ENCODE measurements at regions not wholly inside any gene's neighbourhood (a gene's known extent, or its start where the extent isn't known, plus 50 kb on each side); places are given as distances from the start of the nearest gene placed in this dataset.

DNA sequence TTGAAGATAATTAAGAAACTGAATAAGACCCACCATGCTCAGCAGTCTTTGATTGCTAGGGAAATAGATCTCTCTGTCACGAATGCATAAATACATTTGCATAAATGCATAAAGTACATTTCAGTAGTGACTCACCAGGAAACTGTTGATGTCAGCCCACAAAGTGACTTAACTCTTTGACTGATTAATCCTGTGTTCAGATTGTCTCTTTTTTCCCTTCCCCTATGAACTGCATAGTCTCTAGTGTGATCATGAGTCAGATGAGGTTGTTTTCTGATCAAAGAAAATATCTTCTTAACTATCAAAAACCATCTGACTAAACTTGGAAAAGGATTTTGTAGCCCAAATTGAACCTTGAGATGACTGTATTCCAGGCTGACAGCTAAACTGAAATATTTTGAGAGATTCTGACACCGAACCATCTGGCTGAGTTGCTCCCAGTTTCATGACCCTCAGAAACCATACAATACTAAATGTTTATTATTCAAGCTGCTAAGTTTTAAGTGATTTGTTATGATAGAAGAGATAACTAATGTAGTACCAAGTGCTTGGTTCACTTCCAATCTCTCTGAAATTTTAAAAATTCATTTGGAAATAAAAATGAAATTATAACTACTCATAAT, 1381.5 kb upstream of the AGA start:
- no peak overlapping the region for H3K4me3 ChIP-seq (ENCODE audit: low read depth in 1 of 2, low read length in 1 of 2)

DNA sequence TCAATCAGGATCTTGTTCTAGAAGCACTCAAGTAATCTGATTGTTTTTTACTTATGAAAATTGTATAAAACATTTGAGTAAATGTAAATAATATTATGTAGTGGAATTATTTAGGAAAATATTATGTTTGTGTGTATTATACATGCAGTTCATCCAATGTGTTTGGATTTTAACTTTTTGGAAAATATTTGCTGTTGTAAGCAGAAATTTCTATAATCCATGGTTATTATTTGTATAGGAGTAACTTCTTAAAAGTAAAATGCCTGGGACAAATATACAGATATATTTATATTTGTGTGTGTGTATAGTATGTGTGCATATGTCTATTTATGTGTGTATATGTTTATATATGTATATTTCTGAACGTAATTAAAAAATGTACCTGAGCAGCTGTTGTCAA, 1394.6 kb upstream of the AGA start:
- Histone ChIP-seq H3K27me3 (no peaks in the 10 kb centered on the region), H3K4me3 (ENCODE audit: low read depth in 1 of 2, low read length in 1 of 2) (no peak overlapping the region), H3K9me3 (no peaks in the 10 kb centered on the region), H3K4me1 (ENCODE audit: control insufficient read depth in 1 of 2, insufficient read depth in 1 of 2, low read depth in 1 of 2, low read length in 1 of 2) (no peaks in the 10 kb centered on the region), H3K27ac (no peak overlapping the region), H3K36me3 (no peaks in the 10 kb centered on the region)
- TF ChIP-seq, protein P1, sequence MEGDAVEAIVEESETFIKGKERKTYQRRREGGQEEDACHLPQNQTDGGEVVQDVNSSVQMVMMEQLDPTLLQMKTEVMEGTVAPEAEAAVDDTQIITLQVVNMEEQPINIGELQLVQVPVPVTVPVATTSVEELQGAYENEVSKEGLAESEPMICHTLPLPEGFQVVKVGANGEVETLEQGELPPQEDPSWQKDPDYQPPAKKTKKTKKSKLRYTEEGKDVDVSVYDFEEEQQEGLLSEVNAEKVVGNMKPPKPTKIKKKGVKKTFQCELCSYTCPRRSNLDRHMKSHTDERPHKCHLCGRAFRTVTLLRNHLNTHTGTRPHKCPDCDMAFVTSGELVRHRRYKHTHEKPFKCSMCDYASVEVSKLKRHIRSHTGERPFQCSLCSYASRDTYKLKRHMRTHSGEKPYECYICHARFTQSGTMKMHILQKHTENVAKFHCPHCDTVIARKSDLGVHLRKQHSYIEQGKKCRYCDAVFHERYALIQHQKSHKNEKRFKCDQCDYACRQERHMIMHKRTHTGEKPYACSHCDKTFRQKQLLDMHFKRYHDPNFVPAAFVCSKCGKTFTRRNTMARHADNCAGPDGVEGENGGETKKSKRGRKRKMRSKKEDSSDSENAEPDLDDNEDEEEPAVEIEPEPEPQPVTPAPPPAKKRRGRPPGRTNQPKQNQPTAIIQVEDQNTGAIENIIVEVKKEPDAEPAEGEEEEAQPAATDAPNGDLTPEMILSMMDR (IDR thresholded peaks at IDR 0.05): no peak

More for the DNA sequence above, 1381.5 kb upstream of the AGA start:
- TF ChIP-seq, protein P1 (IDR thresholded peaks at IDR 0.05): no peak
- no peaks in the 10 kb centered on the region for H3K9me3 ChIP-seq
- H3K27me3 ChIP-seq: no peaks in the 10 kb centered on the region
- H3K36me3 ChIP-seq: no peaks in the 10 kb centered on the region
- no peaks in the 10 kb centered on the region for H3K4me1 ChIP-seq (ENCODE audit: control insufficient read depth in 1 of 2, insufficient read depth in 1 of 2, low read depth in 1 of 2, low read length in 1 of 2)
- H3K27ac ChIP-seq: no peak overlapping the region

DNA sequence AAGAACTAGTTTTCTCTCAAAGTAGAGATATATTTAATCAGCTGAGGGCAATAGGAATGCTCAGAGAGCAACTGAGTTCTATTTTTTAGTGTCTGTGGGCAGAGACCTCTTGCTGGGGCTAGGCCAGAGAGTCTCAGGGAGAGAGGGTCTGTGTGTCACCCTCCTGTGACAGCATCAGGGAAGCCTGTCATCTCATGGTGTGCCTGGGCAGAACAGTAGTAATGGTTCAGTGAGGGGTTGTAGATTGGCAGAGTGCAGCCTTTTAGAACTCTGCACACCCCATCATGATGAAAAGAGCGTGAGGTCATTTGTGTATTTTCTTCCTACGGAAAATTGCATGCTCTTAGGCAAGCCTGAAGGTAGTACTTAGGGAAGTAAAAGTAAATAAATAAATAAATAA, 1396.5 kb upstream of the AGA start:
- Histone ChIP-seq H3K9me3 (no peaks in the 10 kb centered on the region), H3K27me3 (no peaks in the 10 kb centered on the region)
- TF ChIP-seq, protein P1 (IDR thresholded peaks at IDR 0.05): no peak

DNA sequence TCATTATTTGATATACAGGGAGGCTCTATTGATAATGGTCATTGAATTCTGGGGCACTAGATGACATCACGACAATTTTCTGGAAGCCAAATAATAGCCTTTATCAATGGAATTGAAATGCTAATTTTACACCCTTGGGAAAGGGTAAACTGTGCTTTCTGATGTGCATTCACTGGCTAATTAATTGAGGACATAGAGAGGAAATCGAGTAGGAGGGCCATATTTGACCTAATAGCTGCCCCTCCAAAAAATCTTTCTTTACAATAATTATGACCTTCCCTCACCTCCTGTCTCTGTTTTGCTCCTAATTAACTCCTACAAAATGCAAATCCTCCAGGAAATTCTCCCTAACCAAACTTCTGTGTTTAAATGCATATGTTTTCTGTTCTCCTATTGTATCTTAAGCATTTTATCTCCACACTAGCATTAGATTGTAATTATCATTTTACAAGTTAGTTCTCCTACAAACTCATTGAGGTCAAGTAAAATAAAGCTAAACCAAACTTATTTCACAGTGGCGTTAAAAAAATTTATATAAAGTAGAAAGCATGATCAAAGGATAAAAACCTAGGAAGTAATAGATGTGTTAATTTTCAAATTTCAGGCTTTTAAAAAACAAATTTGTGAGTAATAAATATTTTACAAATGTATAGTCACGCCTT, 1414.0 kb upstream of the AGA start:
- H3K4me1 ChIP-seq (ENCODE audit: control insufficient read depth in 1 of 2, insufficient read depth in 1 of 2, low read depth in 1 of 2, low read length in 1 of 2): no peaks in the 10 kb centered on the region
- no peaks in the 10 kb centered on the region for H3K36me3 ChIP-seq
- H3K4me3 ChIP-seq (ENCODE audit: low read depth in 1 of 2, low read length in 1 of 2): no peak overlapping the region
- H3K27me3 ChIP-seq: no peaks in the 10 kb centered on the region
- H3K9me3 ChIP-seq: no peaks in the 10 kb centered on the region
- TF ChIP-seq, protein P1 (IDR thresholded peaks at IDR 0.05): no peak
- no peak overlapping the region for H3K27ac ChIP-seq

More for the DNA sequence above, 1396.5 kb upstream of the AGA start:
- Histone ChIP-seq H3K36me3 (no peaks in the 10 kb centered on the region), H3K4me3 (ENCODE audit: low read depth in 1 of 2, low read length in 1 of 2) (no peak overlapping the region), H3K4me1 (ENCODE audit: control insufficient read depth in 1 of 2, insufficient read depth in 1 of 2, low read depth in 1 of 2, low read length in 1 of 2) (no peaks in the 10 kb centered on the region), H3K27ac (no peak overlapping the region)

DNA sequence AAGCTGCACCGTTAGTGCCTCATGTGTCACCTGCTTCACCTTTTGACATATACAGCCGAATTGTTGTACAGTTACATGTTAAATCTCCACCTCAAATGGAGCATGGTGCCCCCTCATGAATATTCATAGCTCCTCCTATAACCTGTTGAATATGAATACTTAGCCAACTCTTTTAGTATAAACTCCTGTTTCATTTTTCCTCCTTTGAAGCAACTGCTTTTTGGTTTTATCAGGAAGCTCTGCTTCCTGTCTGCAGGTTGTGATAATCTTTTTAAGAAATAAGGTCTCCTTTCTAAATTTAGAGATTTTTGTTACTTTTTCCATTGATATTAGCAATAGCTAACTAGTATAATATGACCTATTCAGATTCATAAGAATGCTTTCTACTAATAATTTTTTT, 1429.2 kb upstream of the AGA start:
- no peak overlapping the region for H3K4me3 ChIP-seq (ENCODE audit: low read depth in 1 of 2, low read length in 1 of 2)
- no peaks in the 10 kb centered on the region for H3K9me3 ChIP-seq
- no peaks in the 10 kb centered on the region for H3K27me3 ChIP-seq

More for the DNA sequence above, 1429.2 kb upstream of the AGA start:
- TF ChIP-seq, protein P1 (IDR thresholded peaks at IDR 0.05): no peak
- Histone ChIP-seq H3K4me1 (ENCODE audit: control insufficient read depth in 1 of 2, insufficient read depth in 1 of 2, low read depth in 1 of 2, low read length in 1 of 2) (no peaks in the 10 kb centered on the region), H3K36me3 (no peaks in the 10 kb centered on the region), H3K27ac (no peak overlapping the region)
